SU-DHL-6 (cell line): ENCODE measurements at regions not wholly inside any gene's neighbourhood (a gene's known extent, or its start where the extent isn't known, plus 50 kb on each side); places are given as distances from the start of the nearest gene placed in this dataset.

Experiments
- H2AFZ ChIP-seq: fragments of 200-600 bp; sonication (generic); 2 replicates; pipeline ENCODE4 v1.6.1; 2014; ENCODE audit warnings: low read depth, mild to moderate bottlenecking, moderate library complexity, mixed read lengths, antibody characterized with exemption, low read length; ENCODE audit not compliant: severe bottlenecking
- H3F3A ChIP-seq: fragments of 200-600 bp; shearing (Covaris generic); 2 replicates; pipeline ENCODE4 v1.6.0; 2016; ENCODE audit warnings: antibody characterized with exemption, mild to moderate bottlenecking; ENCODE audit not compliant: insufficient read depth
- H3K27ac ChIP-seq: fragments of 200-600 bp; sonication (generic); 2 replicates; pipeline ENCODE4 v1.5.1; 2016; ENCODE audit warnings: low read depth, mild to moderate bottlenecking, low read length, moderate library complexity, mixed read lengths
- H3K27me3 ChIP-seq: fragments of 200-600 bp; sonication (generic), shearing (Covaris generic); 2 replicates; pipeline ENCODE4 v1.6.0; 2014; ENCODE audit warnings: mild to moderate bottlenecking, low read length
- H3K36me3 ChIP-seq: fragments of 200-600 bp; sonication (generic); 2 replicates; pipeline ENCODE4 v1.6.1; 2014; ENCODE audit warnings: mild to moderate bottlenecking, low read length, mixed read lengths
- H3K4me2 ChIP-seq: fragments of 300-600, 200-600 bp; shearing (Covaris generic), sonication (generic); 2 replicates; pipeline ENCODE4 v1.6.0; 2014; ENCODE audit warnings: low read length, low read depth, mild to moderate bottlenecking; ENCODE audit not compliant: poor library complexity, severe bottlenecking
- H3K4me3 ChIP-seq: fragments of 200-600 bp; sonication (generic); 2 replicates; pipeline ENCODE4 v1.5.1; 2014; ENCODE audit warnings: antibody characterized with exemption, low read length, mild to moderate bottlenecking, mixed read lengths; ENCODE audit not compliant: insufficient read depth, poor library complexity, severe bottlenecking
- H3K79me2 ChIP-seq: fragments of 200-600 bp; sonication (generic); 2 replicates; pipeline ENCODE4 v1.6.1; 2014; ENCODE audit warnings: mild to moderate bottlenecking, low read length, moderate library complexity; ENCODE audit not compliant: insufficient read depth
- H3K9ac ChIP-seq: fragments of 200-600 bp; sonication (generic); 2 replicates; pipeline ENCODE4 v1.7.0; 2014; ENCODE audit warnings: mild to moderate bottlenecking, low read length
- H3K9me2 ChIP-seq: fragments of 200-600 bp; sonication (generic); replicated peaks from 2 replicates; pipeline ENCODE4 v1.6.1; 2014; ENCODE audit warnings: low read length; ENCODE audit not compliant: insufficient read depth
- H3K9me3 ChIP-seq: fragments of 200-600 bp; sonication (generic); 2 replicates; pipeline ENCODE4 v1.6.1; 2014; ENCODE audit warnings: low read length, mixed read lengths; ENCODE audit not compliant: insufficient read depth
- H4K20me1 ChIP-seq: fragments of 200-600 bp; sonication (generic); 2 replicates; pipeline ENCODE4 v1.6.1; 2014; ENCODE audit warnings: low read depth, mild to moderate bottlenecking, antibody characterized with exemption, low read length, moderate library complexity, mixed read lengths
- CTCF ChIP-seq: fragments of 200-600 bp; sonication (generic); IDR thresholded peaks from one replicate; pipeline ENCODE4 v1.5.1; 2017; ENCODE audit warnings: antibody characterized with exemption, mild to moderate bottlenecking, low read length, moderate library complexity; ENCODE audit not compliant: insufficient read depth, poor library complexity, severe bottlenecking
- EZH2phosphoT487 ChIP-seq: fragments of 200-600 bp; sonication (generic), shearing (Covaris generic); conservative IDR thresholded peaks from 2 replicates; pipeline ENCODE4 v1.6.1; 2018; ENCODE audit warnings: mild to moderate bottlenecking, antibody characterized with exemption, low read length, moderate library complexity, mixed read lengths

GRCh38 chr11:134764966-134765365 is 352.9 kb upstream of the B3GAT1 start:
- no peaks in the 10 kb centered on the region for H4K20me1 ChIP-seq
- H3K79me2 ChIP-seq: no peaks in the 10 kb centered on the region
- no peak overlapping the region for H2AFZ ChIP-seq
- H3K4me2 ChIP-seq: no peak overlapping the region
- H3K36me3 ChIP-seq: no peaks in the 10 kb centered on the region
- H3K27me3 ChIP-seq: no peaks in the 10 kb centered on the region
- H3K4me3 ChIP-seq: no peak overlapping the region
- H3K9me3 ChIP-seq: no peaks in the 10 kb centered on the region
- no peak overlapping the region for H3K27ac ChIP-seq
- TF ChIP-seq EZH2phosphoT487: no peak
- no peak for TF ChIP-seq CTCF
- no peaks in the 10 kb centered on the region for H3K9me2 ChIP-seq
- no peaks in the 10 kb centered on the region for H3F3A ChIP-seq
- no peak overlapping the region for H3K9ac ChIP-seq

- no peaks in the 10 kb centered on the region for H3F3A ChIP-seq
- TF ChIP-seq CTCF (no peak), EZH2phosphoT487 (no peak)
- no peaks in the 10 kb centered on the region for H3K36me3 ChIP-seq
- no peaks in the 10 kb centered on the region for H3K27me3 ChIP-seq
- H3K27ac ChIP-seq: no peak overlapping the region
- no peaks in the 10 kb centered on the region for H3K79me2 ChIP-seq
- no peaks in the 10 kb centered on the region for H3K9me2 ChIP-seq
- H4K20me1 ChIP-seq: no peaks in the 10 kb centered on the region
- no peak overlapping the region for H2AFZ ChIP-seq
- H3K4me2 ChIP-seq: no peak overlapping the region
- H3K9me3 ChIP-seq: no peaks in the 10 kb centered on the region
- no peak overlapping the region for H3K4me3 ChIP-seq
- no peak overlapping the region for H3K9ac ChIP-seq
Observed at GRCh38 chr11:134764367-134764766, 352.3 kb upstream of the B3GAT1 start.

- Histone ChIP-seq H3K4me3 (no peak overlapping the region), H4K20me1 (no peaks in the 10 kb centered on the region), H3F3A (no peaks in the 10 kb centered on the region), H3K36me3 (no peaks in the 10 kb centered on the region), H2AFZ (no peak overlapping the region), H3K9ac (no peak overlapping the region), H3K79me2 (no peaks in the 10 kb centered on the region), H3K27ac (no peak overlapping the region), H3K4me2 (no peak overlapping the region), H3K9me2 (no peaks in the 10 kb centered on the region), H3K27me3 (no peaks in the 10 kb centered on the region), H3K9me3 (no peaks in the 10 kb centered on the region)
- TF ChIP-seq EZH2phosphoT487 (no peak), CTCF (no peak)
Observed at GRCh38 chr11:134763030-134763388, 351.0 kb upstream of the B3GAT1 start.
